Activated naive CD8-positive, alpha-beta T cell treated with anti-CD3 and anti-CD28 coated beads for 36 hours (primary cell): ENCODE measurements at regions not wholly inside any gene's neighbourhood (a gene's known extent, or its start where the extent isn't known, plus 50 kb on each side); places are given as distances from the start of the nearest gene placed in this dataset.

Experiments used
- DNase-seq: peaks from one replicate; pipeline ENCODE4 v3.0.0; 2021
- H3K27ac Mint-ChIP-seq: one replicate; pipeline ENCODE4 v1.8.0; 2022; ENCODE audit warnings: mild to moderate bottlenecking, moderate library complexity, mixed read lengths
- H3K27me3 Mint-ChIP-seq: one replicate; pipeline ENCODE4 v1.8.0; 2022; ENCODE audit warnings: mild to moderate bottlenecking, mixed read lengths
- H3K36me3 Mint-ChIP-seq: one replicate; pipeline ENCODE4 v1.8.0; 2021; ENCODE audit warnings: mild to moderate bottlenecking, mixed read lengths
- H3K4me1 Mint-ChIP-seq: one replicate; pipeline ENCODE4 v1.8.0; 2021; ENCODE audit warnings: mixed read lengths
- H3K4me3 Mint-ChIP-seq: one replicate; pipeline ENCODE4 v1.8.0; 2022; ENCODE audit warnings: mild to moderate bottlenecking, moderate library complexity, mixed read lengths
- H3K9me3 Mint-ChIP-seq: one replicate; pipeline ENCODE4 v1.8.0; 2022; ENCODE audit warnings: mixed read lengths

DNA sequence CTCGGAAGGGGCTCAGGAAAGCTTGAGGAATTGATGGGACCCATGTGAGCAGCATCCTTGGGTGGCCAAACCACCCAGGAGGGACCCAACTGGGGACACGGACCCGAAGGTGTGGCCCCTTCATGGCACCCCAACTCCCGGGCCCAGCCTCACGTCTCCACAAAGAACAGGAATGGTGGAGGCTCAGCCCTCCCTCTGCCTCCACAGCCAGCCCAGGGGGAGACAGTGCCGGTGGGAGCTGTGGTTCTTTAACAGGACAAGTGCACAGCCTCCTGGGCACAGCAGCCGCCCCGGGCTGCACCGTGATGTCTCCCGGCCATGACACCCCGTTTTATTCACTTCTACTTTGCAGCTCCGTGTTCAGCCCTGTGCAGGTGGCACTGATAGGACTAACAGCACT is 587.2 kb downstream of the BRD1 start:
- Mint-ChIP-seq H3K27me3 (peaks cover 6% of the 10 kb centered on the region), H3K27ac (no peak overlapping the region), H3K4me1 (no peaks in the 10 kb centered on the region), H3K36me3 (no peaks in the 10 kb centered on the region), H3K4me3 (no peak overlapping the region), H3K9me3 (no peaks in the 10 kb centered on the region)
- no peak for DNase-seq

DNA sequence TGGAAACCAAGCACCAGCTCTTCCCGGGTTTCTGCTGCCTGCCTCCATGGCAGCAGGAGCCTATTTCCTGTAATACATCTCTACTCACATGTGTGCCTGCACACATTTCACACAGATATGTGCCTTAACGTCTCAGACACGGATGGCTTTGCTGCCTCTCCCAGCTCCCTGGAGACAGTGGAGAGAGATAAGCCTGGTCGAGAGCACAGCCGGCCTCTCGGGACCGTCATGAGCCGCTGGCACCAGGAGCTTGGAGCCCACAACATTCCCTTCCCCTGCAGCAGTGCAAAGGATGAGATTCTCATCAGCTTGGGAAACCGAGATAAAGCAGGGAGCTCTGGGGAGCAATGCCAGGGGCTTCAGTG is 587.7 kb downstream of the BRD1 start:
- no peak for DNase-seq
- H3K9me3 Mint-ChIP-seq: no peaks in the 10 kb centered on the region
- H3K27ac Mint-ChIP-seq: no peak overlapping the region
- no peaks in the 10 kb centered on the region for H3K4me1 Mint-ChIP-seq
- H3K27me3 Mint-ChIP-seq: peaks cover 6% of the 10 kb centered on the region
- no peak overlapping the region for H3K4me3 Mint-ChIP-seq
- H3K36me3 Mint-ChIP-seq: no peaks in the 10 kb centered on the region

DNA sequence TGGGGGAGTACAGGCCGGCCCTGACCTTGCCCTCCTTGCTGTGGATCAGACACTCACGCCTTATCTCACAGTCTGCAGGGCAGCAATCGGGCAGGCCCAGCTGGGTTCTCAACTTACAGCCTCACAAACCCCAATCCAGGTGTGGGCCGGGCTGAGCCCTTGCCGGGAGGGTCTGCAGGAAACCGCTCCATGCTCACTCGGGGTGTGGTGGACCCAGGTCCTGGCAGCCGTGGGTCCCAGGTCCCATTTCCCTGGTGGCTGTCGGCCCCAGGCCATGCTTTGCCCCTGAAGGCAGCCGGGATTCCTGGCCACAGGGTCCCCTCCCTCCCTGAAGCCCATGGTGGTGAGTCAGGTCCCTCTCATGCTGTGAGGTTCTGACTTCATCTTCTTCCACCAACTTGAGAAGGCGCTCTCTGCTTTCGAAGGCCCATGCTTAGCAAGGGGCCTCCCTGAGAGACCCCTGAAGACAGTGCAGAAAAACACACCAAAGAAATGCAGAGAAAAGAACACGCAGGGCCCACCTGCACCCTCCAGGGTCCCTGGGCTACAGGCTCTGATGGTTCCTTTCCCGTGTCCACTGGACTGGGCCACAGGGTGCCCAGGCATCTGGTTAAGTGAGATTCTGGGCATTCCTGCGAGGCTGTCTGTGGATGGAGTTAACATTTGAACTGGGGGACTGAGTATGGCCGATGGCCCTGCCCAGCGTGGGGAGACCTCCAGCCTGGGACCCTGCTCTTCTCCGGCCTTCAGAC is 588.2 kb downstream of the BRD1 start:
- Mint-ChIP-seq H3K4me3 (no peak overlapping the region), H3K27me3 (peaks cover 6% of the 10 kb centered on the region), H3K9me3 (no peaks in the 10 kb centered on the region), H3K4me1 (no peaks in the 10 kb centered on the region), H3K36me3 (no peaks in the 10 kb centered on the region), H3K27ac (no peak overlapping the region)
- no peak for DNase-seq

DNA sequence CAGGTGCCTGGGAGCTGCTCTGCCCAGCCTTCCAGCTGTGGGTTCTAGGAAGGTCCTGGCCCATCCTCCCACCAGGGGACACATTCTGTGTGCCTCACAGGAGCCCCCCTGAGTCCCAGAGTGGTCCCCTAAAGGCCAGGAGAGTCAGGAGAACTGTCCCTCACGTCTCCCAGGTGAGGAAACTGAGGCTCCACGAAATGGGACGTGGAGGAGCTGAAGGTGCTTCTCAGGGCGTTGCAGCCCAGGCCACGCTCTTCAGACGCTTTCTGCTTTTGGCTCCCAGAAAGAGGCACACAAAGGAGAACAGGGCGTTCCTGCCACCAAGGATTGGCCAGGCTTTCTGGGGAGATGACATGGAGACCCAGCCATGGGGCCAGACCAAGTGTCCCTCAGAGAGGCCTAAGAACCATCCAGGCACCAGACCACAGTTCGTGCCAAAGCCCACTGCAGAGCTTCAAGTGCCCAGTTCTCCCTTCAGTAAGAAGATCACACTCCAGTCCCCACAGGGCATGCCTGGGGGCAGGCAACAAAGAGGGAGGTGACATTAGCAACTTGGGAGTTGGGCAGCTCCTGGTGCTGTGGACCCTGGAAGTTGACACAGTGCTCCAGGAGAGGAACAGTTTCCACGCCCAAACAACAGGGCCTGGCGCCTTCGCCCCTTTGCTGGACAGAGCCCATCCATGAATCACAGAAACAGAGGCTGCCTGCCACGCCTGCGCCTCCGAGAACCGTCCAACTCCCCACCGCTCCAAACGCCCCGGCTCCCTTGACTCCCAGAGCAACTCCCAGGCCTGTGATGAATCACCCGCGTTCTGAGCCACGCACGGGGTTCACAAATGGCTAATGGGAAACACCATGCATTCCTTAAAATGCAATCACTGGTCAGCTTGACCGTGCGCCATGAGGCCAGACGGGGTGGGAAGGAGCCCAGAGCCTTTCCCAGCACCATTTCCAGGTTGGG is 589.2 kb downstream of the BRD1 start:
- H3K36me3 Mint-ChIP-seq: no peaks in the 10 kb centered on the region
- no peak overlapping the region for H3K27ac Mint-ChIP-seq
- H3K4me1 Mint-ChIP-seq: no peaks in the 10 kb centered on the region
- no peak for DNase-seq
- no peak overlapping the region for H3K4me3 Mint-ChIP-seq
- no peaks in the 10 kb centered on the region for H3K9me3 Mint-ChIP-seq
- H3K27me3 Mint-ChIP-seq: peaks cover 6% of the 10 kb centered on the region

DNA sequence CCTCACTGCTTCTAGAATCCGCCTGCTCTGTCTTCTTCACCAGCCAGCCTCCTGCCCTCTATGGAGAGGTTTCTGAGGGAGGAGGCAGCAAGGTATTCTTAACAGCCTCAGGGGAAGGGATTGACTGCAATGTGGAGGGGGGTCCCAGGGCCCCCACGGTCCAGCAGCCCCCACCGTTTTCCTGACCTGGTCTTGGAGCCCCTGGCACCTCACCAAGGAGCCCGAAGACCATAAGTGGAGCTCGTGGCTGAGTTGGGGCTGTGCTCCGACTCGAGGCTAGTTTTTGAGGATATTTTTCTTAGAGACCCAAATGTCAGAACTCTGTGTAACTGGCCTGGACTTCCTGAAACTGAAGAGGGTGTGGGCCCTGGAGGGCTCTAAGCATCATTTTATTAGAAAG is 590.0 kb downstream of the BRD1 start:
- peaks cover 6% of the 10 kb centered on the region for H3K27me3 Mint-ChIP-seq
- H3K4me1 Mint-ChIP-seq: no peaks in the 10 kb centered on the region
- H3K4me3 Mint-ChIP-seq: no peak overlapping the region

DNA sequence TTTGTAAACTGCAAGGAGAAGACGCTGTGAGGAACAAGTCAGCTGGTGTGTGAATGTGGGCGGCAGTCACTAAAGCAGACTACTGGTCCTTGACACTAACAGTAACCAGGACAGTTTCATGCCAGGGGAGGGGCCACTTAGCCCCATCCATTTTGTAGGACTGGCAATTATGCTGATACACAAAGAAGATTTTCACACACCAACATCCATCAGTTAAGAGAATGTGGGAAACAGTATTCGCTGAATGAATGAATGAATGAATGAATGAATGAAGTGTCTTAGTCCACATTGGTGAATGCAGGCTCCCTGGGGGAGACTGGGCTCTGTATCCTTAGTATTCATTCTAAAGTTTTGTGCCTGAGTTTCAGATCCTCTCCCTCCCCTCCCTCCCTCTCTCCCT is 590.4 kb downstream of the BRD1 start:
- no peaks in the 10 kb centered on the region for H3K36me3 Mint-ChIP-seq
- H3K9me3 Mint-ChIP-seq: no peaks in the 10 kb centered on the region
- H3K4me3 Mint-ChIP-seq: no peak overlapping the region
- peaks cover 6% of the 10 kb centered on the region for H3K27me3 Mint-ChIP-seq
- H3K27ac Mint-ChIP-seq: no peak overlapping the region
- no peaks in the 10 kb centered on the region for H3K4me1 Mint-ChIP-seq
- no peak for DNase-seq

More for the DNA sequence above, 590.0 kb downstream of the BRD1 start:
- Mint-ChIP-seq H3K36me3 (no peaks in the 10 kb centered on the region), H3K27ac (no peak overlapping the region), H3K9me3 (no peaks in the 10 kb centered on the region)
- DNase-seq: no peak

DNA sequence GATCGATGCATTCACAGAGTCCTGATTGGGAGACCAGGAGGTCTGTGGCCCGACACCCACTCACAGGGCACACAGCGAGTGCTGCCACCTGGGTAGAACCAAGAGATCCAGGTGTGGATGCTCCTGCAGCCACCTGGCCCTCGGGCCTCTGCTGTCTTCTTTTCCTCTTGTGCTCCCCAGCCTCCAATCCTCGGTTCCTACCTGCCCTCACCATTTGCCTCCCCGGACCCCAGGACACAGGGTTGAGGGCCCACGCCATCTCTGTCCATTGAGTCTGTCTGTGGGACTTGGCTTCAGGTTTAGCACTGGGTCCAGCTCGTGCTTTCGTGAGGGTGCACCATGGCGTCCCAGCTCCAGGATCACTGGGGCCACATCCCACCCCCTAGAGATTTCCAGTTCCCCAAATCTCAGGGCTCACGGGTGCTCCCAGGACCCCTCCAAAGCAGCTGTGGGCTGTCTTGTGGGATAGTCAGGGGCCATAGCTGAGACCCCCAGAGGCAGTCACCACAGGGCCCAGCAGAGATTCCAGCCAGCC is 591.1 kb downstream of the BRD1 start:
- Mint-ChIP-seq H3K4me1 (no peaks in the 10 kb centered on the region), H3K36me3 (no peaks in the 10 kb centered on the region), H3K9me3 (no peaks in the 10 kb centered on the region), H3K4me3 (no peak overlapping the region), H3K27me3 (peaks cover 6% of the 10 kb centered on the region), H3K27ac (no peak overlapping the region)
- no peak for DNase-seq

- H3K27ac Mint-ChIP-seq: no peak overlapping the region
- H3K4me1 Mint-ChIP-seq: no peaks in the 10 kb centered on the region
Observed at GRCh38 chr22:49235463-49236300, 592.0 kb downstream of the BRD1 start.

GRCh38 chr22:49234459-49234858 is 593.2 kb downstream of the BRD1 start:
- H3K36me3 Mint-ChIP-seq: no peaks in the 10 kb centered on the region
- H3K4me3 Mint-ChIP-seq: no peak overlapping the region

More at GRCh38 chr22:49235463-49236300, 592.0 kb downstream of the BRD1 start:
- no peaks in the 10 kb centered on the region for H3K9me3 Mint-ChIP-seq
- H3K27me3 Mint-ChIP-seq: peaks cover 6% of the 10 kb centered on the region
- no peak overlapping the region for H3K4me3 Mint-ChIP-seq
- DNase-seq: no peak
- H3K36me3 Mint-ChIP-seq: no peaks in the 10 kb centered on the region

DNA sequence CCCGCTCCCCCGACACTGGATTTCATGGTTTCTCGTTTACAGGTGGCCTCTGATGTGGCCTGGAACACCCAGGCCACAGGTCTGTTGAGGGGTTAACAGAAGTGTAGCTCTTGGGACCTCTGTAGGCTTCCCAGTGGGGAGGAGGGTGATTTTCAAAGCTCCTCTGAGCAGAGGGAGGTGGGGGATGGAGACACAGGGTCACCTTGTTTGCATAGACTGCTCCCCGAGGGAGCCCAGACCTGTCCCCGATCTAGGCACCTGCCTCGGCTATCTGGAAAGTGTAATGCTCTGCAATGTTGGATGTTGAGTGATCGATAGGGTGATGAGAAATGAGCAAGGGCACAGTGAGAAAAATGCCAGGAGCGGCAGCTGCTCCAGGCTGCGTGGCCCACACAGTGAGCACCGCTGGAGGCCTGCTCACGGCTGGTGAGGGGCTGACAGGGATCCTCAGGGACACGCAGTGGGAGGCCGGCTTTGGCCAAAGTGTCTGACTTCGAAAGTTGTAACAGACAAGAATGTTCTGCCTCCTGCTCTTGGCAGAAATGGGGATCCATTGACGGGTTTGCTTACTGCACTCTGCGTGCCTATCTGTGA is 594.1 kb downstream of the BRD1 start:
- DNase-seq: no peak
- Mint-ChIP-seq H3K4me3 (no peak overlapping the region), H3K9me3 (no peaks in the 10 kb centered on the region), H3K4me1 (no peaks in the 10 kb centered on the region), H3K36me3 (no peaks in the 10 kb centered on the region), H3K27ac (no peak overlapping the region), H3K27me3 (peaks cover 6% of the 10 kb centered on the region)

More at GRCh38 chr22:49234459-49234858, 593.2 kb downstream of the BRD1 start:
- H3K9me3 Mint-ChIP-seq: no peaks in the 10 kb centered on the region
- H3K4me1 Mint-ChIP-seq: no peaks in the 10 kb centered on the region
- no peak overlapping the region for H3K27ac Mint-ChIP-seq
- H3K27me3 Mint-ChIP-seq: peaks cover 6% of the 10 kb centered on the region
- DNase-seq: no peak

DNA sequence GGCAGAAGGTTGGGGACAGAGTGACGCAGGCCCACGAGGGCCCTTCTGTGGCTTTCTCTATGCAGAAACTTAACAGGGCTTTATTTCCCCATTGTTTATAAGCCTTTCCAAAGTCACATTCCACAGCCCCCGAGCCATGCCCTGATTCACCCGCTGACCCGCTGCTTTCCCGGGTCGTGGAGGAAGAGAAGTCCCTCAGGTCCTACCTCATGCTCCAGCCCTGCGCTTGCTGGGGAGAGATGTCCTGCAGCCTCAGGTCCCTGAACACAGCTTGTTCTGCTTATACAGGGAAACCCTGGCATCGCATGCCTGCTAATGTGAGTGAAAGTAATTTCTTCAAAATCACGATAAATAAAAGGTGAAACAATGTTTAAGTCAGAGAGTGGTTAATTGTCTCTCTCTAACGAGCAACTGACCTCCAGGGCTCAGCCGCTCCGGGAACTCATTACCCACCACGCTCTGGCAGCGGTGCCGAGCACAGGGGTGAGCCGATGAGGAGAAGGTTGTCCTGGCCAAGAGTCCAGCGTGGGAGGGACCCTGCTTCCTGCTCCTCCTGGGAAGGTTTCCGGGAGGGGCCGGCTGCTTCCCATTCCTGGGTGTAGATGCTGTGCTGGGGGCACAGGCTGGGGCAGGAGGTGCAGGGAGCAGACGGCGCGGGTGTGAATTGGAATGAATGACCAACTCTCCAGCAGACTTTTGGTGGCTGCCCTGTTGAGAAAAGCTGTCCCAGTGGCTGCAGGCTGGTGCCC is 595.2 kb downstream of the BRD1 start:
- H3K4me1 Mint-ChIP-seq: no peaks in the 10 kb centered on the region
- no peak for DNase-seq
- no peak overlapping the region for H3K4me3 Mint-ChIP-seq
- H3K27ac Mint-ChIP-seq: no peak overlapping the region
- H3K9me3 Mint-ChIP-seq: no peaks in the 10 kb centered on the region
- H3K36me3 Mint-ChIP-seq: no peaks in the 10 kb centered on the region
- peaks cover 6% of the 10 kb centered on the region for H3K27me3 Mint-ChIP-seq

DNA sequence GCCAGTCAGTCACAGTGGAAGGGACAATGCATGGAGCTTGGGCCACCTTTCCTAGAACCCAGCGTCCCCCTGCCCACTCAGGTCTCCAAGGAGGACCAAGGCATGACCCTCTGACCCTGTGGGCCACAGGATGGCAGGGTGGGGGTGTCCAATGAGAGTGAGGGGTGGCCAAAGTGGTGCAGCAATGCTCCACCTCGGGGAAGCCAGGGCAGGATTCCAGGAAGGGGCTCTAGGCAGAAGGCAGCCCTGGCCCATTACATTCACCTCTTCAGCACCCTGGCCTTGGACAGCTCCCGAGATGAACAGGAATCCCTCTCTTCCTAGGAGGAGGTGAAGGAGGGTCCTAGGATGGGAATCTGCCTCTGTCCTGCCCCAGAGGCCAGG is 597.5 kb downstream of the BRD1 start:
- Mint-ChIP-seq H3K9me3 (no peaks in the 10 kb centered on the region), H3K4me1 (no peaks in the 10 kb centered on the region), H3K4me3 (no peak overlapping the region), H3K36me3 (no peaks in the 10 kb centered on the region), H3K27ac (no peak overlapping the region), H3K27me3 (no peaks in the 10 kb centered on the region)
- DNase-seq: no peak

DNA sequence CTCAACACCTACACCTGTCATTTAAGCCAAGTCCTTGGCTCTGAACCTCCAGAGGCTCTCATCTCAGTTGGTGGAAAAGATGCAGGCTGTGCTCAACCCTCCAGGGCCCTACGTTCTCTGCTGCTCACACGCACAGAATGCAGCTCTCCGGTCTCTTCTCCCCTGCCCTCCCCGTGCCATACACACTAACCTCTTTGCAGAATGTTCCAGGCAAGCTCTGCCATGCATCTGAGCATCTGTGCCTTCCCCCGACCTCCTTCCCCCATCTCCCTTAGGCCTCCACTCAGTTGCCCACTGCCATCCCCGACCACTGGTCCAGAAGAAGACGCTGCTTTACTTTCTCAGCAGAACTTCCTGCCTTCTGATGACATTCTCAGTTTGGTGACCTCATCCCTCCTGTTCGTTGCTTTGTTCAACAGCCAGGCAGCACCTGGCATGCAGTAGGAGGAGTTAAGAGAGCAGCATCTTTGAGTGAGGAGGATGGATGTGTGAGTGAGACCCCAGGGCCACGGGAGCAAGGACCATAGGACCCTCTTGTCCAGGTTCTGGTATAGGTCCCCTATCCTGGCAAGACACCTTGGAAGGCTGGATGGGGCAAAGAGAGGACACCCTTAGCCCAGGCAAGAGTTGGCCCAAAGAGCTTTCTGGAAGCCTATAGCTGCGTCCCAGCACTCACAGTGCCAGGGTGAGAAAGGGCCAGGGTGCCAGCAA is 598.0 kb downstream of the BRD1 start:
- H3K4me1 Mint-ChIP-seq: no peaks in the 10 kb centered on the region
- DNase-seq: no peak
- no peak overlapping the region for H3K27ac Mint-ChIP-seq
- no peak overlapping the region for H3K4me3 Mint-ChIP-seq
- no peaks in the 10 kb centered on the region for H3K36me3 Mint-ChIP-seq
- H3K9me3 Mint-ChIP-seq: no peaks in the 10 kb centered on the region
- no peaks in the 10 kb centered on the region for H3K27me3 Mint-ChIP-seq
